Glutamatergic neuron (in vitro differentiated cells): ENCODE measurements at regions not wholly inside any gene's neighbourhood (a gene's known extent, or its start where the extent isn't known, plus 50 kb on each side); places are given as distances from the start of the nearest gene placed in this dataset.
"Not testable (repeated sequence)": the region's sequence is repeated elsewhere in the genome, so short reads cannot be mapped to it uniquely, and the experiment has no call there.

Source experiments
- DNase-seq: peaks from one replicate; pipeline ENCODE4 v3.0.0; 2022
- H3K27ac Mint-ChIP-seq: one replicate; pipeline ENCODE4 v1.8.0; 2020; ENCODE audit warnings: mild to moderate bottlenecking, mixed read lengths, inconsistent platforms; ENCODE audit not compliant: unreplicated experiment
- H3K27me3 Mint-ChIP-seq: one replicate; pipeline ENCODE4 v1.8.0; 2020; ENCODE audit warnings: mild to moderate bottlenecking, moderate library complexity, mixed read lengths, inconsistent platforms; ENCODE audit not compliant: unreplicated experiment
- H3K36me3 Mint-ChIP-seq: one replicate; pipeline ENCODE4 v1.8.0; 2020; ENCODE audit warnings: mild to moderate bottlenecking, mixed read lengths, inconsistent platforms; ENCODE audit not compliant: unreplicated experiment
- H3K4me1 Mint-ChIP-seq: one replicate; pipeline ENCODE4 v1.8.0; 2020; ENCODE audit warnings: mild to moderate bottlenecking, low read depth, mixed read lengths, inconsistent platforms; ENCODE audit not compliant: unreplicated experiment
- H3K4me3 Mint-ChIP-seq: one replicate; pipeline ENCODE4 v1.8.0; 2020; ENCODE audit warnings: mild to moderate bottlenecking, mixed read lengths, inconsistent platforms; ENCODE audit not compliant: unreplicated experiment
- H3K9me3 Mint-ChIP-seq: one replicate; pipeline ENCODE4 v1.8.0; 2020; ENCODE audit warnings: mild to moderate bottlenecking, moderate library complexity, mixed read lengths, inconsistent platforms; ENCODE audit not compliant: unreplicated experiment
- TF ChIP-seq, protein P1 (sequence below): fragments of 200-600 bp; sonication (generic); IDR thresholded peaks from one replicate; pipeline ENCODE4 v1.5.0; 2021; ENCODE audit not compliant: partially characterized antibody, unreplicated experiment

GRCh38 chr16:88141580-88141979, 190.3 kb downstream of the BANP start:
- H3K4me1 Mint-ChIP-seq = peaks cover 8% of the 10 kb centered on the region
- no peak for DNase-seq
- no peak overlapping the region for H3K27ac Mint-ChIP-seq
- peaks cover 21% of the 10 kb centered on the region for H3K36me3 Mint-ChIP-seq
- H3K9me3 Mint-ChIP-seq = peaks cover 22% of the 10 kb centered on the region
- H3K4me3 Mint-ChIP-seq = no peak overlapping the region
- peaks cover 2% of the 10 kb centered on the region for H3K27me3 Mint-ChIP-seq
- TF ChIP-seq, protein P1, sequence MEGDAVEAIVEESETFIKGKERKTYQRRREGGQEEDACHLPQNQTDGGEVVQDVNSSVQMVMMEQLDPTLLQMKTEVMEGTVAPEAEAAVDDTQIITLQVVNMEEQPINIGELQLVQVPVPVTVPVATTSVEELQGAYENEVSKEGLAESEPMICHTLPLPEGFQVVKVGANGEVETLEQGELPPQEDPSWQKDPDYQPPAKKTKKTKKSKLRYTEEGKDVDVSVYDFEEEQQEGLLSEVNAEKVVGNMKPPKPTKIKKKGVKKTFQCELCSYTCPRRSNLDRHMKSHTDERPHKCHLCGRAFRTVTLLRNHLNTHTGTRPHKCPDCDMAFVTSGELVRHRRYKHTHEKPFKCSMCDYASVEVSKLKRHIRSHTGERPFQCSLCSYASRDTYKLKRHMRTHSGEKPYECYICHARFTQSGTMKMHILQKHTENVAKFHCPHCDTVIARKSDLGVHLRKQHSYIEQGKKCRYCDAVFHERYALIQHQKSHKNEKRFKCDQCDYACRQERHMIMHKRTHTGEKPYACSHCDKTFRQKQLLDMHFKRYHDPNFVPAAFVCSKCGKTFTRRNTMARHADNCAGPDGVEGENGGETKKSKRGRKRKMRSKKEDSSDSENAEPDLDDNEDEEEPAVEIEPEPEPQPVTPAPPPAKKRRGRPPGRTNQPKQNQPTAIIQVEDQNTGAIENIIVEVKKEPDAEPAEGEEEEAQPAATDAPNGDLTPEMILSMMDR = no peak

DNA sequence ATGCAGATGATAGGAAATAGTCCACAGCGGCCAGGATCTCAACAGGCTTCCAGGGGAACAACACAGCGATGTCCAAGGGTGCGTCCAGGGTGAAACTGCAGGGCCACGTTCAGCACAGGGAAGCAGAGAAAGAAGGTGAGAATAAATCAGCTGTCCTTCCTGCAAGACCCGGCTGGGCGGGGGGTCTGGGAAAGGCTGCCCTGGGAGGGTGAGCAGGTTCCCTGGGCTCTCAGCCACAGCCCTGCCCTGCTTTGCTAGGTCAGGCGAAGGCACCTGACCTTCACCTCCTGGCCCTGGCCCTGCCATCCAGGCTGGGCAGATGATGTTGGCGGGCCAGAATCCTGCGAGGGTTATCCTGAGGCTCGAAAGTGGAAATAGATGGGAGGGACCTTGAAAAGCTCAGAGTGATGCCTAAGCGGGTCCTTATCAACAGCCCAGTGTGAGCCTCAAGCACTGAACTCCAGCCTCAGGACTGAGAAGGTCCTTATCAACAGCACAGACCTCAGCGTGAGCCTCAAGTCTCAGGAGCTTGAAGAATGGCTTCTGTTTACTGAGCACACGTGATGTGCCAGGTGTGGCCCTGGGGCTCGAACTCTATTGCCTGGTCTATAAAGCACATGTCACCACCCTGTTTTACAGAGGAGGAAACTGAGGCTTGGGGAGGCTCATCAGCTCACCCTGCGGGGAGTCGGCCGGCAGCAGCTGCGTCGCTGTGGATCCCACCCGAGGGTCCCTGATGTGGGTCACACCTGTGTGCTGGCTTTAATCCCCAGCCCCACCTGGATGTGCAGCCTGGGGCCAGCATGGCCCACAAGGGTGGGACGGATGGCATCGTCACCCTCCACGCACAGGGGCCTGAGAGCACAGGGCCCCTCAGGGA, 191.1 kb downstream of the BANP start:
- not testable (repeated sequence) for H3K4me1 Mint-ChIP-seq, H3K4me3 Mint-ChIP-seq, H3K27me3 Mint-ChIP-seq, DNase-seq
- Mint-ChIP-seq H3K36me3 (peaks cover 21% of the 10 kb centered on the region), H3K9me3 (peaks cover 19% of the 10 kb centered on the region), H3K27ac (peak overlapping the region; percentile 22)

GRCh38 chr16:88143122-88144027, 192.1 kb downstream of the BANP start:
- Mint-ChIP-seq H3K27ac (peak overlapping the region; percentile 28), H3K36me3 (peaks cover 14% of the 10 kb centered on the region), H3K9me3 (peaks cover 16% of the 10 kb centered on the region)
- H3K27me3 Mint-ChIP-seq, DNase-seq, H3K4me3 Mint-ChIP-seq, H3K4me1 Mint-ChIP-seq: not testable (repeated sequence)

GRCh38 chr16:88144028-88144511, 192.8 kb downstream of the BANP start:
- H3K27me3 Mint-ChIP-seq = peaks cover 2% of the 10 kb centered on the region
- peaks cover 9% of the 10 kb centered on the region for H3K36me3 Mint-ChIP-seq
- no peak overlapping the region for H3K4me3 Mint-ChIP-seq
- peaks cover 8% of the 10 kb centered on the region for H3K4me1 Mint-ChIP-seq
- no peak for DNase-seq
- H3K9me3 Mint-ChIP-seq = peaks cover 10% of the 10 kb centered on the region
- TF ChIP-seq, protein P1 = no peak
- H3K27ac Mint-ChIP-seq = peak overlapping the region; percentile 28

DNA sequence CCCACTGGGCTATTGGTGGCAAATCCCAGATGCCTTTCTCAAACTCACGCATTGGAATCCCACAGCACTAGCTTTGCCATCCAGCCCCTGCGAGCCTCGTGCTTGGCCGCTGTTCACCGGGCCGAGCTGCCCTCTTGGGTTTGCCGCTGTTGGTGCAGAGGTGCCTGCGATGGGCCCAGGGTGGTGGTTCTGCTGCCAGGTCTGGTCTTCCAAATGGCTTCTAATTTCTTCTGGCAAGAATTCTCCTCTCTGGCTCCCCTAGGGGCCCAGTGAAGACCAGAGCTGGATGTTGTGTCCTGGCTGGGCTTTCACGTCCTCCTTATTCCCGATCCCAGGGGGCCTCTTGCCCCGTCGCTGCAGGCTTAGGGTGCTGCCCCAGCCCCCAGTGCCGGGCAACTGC, 194.1 kb downstream of the BANP start:
- not testable (repeated sequence) for H3K27me3 Mint-ChIP-seq, DNase-seq, H3K9me3 Mint-ChIP-seq, H3K4me3 Mint-ChIP-seq, H3K27ac Mint-ChIP-seq, H3K4me1 Mint-ChIP-seq, H3K36me3 Mint-ChIP-seq

DNA sequence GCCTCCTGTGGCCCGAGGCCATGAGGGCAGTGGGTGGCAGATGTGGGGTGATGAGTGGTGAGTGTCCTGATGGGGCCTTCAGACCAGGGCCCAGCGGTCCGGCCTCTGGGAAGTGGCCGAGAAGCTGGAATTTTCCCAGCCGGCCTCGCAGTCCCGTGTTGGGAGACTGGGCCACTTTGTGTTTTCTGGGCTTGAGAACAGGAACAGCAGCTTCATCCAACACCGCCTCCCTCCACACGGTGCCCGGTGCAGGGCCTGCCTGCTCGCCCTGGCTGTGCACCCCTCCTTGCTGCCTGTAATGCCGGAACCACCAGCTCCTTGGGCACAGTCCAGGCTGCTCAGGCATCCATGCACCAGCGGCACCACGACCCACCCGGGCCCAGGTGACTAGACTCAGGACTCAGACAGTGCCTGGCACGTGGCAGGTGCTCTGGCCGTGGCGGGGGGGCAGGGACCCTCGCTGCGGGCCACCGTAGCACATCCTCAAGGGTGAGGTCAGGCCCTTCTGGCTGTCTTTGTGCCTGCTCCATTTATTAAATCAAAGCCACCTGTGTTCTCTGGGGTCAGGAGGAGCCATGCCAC, 194.7 kb downstream of the BANP start:
- H3K36me3 Mint-ChIP-seq, H3K27ac Mint-ChIP-seq, DNase-seq, H3K27me3 Mint-ChIP-seq, H3K9me3 Mint-ChIP-seq, H3K4me1 Mint-ChIP-seq, H3K4me3 Mint-ChIP-seq: not testable (repeated sequence)

GRCh38 chr16:88148078-88148477, 196.8 kb downstream of the BANP start:
- DNase-seq, H3K27ac Mint-ChIP-seq, H3K9me3 Mint-ChIP-seq, H3K36me3 Mint-ChIP-seq, H3K4me1 Mint-ChIP-seq, H3K4me3 Mint-ChIP-seq, H3K27me3 Mint-ChIP-seq: not testable (repeated sequence)

GRCh38 chr16:88148682-88149081, 197.4 kb downstream of the BANP start:
- not testable (repeated sequence) for H3K4me1 Mint-ChIP-seq, H3K27ac Mint-ChIP-seq, H3K4me3 Mint-ChIP-seq, H3K36me3 Mint-ChIP-seq, DNase-seq, H3K27me3 Mint-ChIP-seq, H3K9me3 Mint-ChIP-seq

- not testable (repeated sequence) for H3K4me3 Mint-ChIP-seq, H3K9me3 Mint-ChIP-seq, DNase-seq, H3K27ac Mint-ChIP-seq, H3K27me3 Mint-ChIP-seq, H3K36me3 Mint-ChIP-seq, H3K4me1 Mint-ChIP-seq
Observed at GRCh38 chr16:88149158-88149603, 197.9 kb downstream of the BANP start.

DNA sequence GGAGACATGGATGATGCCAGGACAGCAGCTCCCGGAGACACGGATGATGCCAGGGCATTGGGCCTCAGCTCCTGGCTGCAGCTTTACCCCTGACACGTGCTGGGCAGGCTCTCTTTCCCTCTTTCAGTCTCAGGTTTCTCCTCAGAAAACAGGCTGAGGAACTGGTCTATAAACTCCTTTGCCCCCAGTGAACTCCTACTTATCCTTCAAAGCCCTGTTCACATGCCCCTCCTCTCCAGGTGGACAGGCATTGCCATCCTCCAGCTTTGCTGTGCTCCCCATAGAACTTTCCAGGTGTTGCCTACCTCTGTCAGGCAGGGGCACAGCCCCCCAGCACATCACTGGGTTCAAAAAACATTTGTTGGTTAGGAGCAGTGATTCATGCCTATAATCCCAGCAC, 198.4 kb downstream of the BANP start:
- H3K9me3 Mint-ChIP-seq, DNase-seq, H3K4me1 Mint-ChIP-seq, H3K27ac Mint-ChIP-seq, H3K4me3 Mint-ChIP-seq, H3K27me3 Mint-ChIP-seq, H3K36me3 Mint-ChIP-seq: not testable (repeated sequence)
